GM10248 (cell line): ENCODE measurements at regions not wholly inside any gene's neighbourhood (a gene's known extent, or its start where the extent isn't known, plus 50 kb on each side); places are given as distances from the start of the nearest gene placed in this dataset.
"Not testable (repeated sequence)": the region's sequence is repeated elsewhere in the genome, so short reads cannot be mapped to it uniquely, and the experiment has no call there.

Experiments
- CTCF ChIA-PET: fragments of 300-600 bp; sonication (Branson Sonifier 250); formaldehyde crosslinking; extraction: SDS; loops from one replicate; lab custom pipeline; 2021; ENCODE audit warnings: antibody characterized with exemption; lab: Yijun Ruan, JAX
- POLR2A ChIA-PET: fragments of 350-650 bp; sonication (Branson Sonifier 250); formaldehyde crosslinking; extraction: SDS; loops from one replicate; lab custom pipeline; 2020; ENCODE audit warnings: antibody characterized with exemption; lab: Yijun Ruan, JAX
- DNase-seq: peaks from one replicate; pipeline ENCODE4 v3.0.0; 2012; ENCODE audit errors: extremely low spot score
- TF ChIP-seq, protein P1 (sequence below): IDR thresholded peaks from 2 replicates; pipeline ENCODE4 v1.5.1; 2012; ENCODE audit warnings: mild to moderate bottlenecking, low read depth; ENCODE audit errors: extremely low read depth, missing control alignments, control extremely low read depth

DNA sequence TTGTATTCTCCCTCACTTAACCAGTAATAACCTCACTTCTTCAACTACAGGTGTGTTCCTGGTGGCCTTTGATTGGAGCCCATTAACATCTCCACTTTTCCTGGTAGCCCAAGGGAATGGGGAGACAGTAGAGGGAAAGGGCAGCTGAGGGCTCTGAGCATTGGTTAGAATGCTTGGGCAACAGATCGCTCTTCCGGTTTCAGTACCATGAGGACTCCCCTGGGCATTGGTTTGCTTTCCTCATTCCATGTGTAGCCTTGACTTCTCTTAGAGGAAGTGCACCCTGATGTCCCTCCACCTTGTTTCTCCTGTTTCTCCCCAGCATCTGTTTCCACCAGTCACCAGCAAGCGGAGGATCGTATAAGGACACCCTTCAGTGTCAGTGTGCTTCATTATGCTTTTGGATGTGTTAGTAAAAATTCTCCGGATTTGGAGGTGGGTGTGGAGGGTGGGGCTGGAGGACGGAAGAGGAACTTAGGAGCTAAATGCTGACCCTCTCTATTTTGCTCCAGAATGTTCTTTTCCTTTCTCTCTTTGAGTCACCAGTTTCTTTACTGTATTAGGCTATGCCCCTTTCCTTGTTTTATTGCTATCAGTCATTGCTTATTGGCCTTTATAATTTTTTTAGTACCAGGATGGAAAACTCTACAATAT is 50.6 kb upstream of the ZNG1B start:
- CTCF ChIA-PET, result interaction anchor here (0.8 to 2.6 kb wide), 2 partner anchors 138 to 249 kb away, joined by 3 to 9 read pairs; no protein-coding TSS in a partner anchor
- DNase-seq, POLR2A ChIA-PET: not testable (repeated sequence)

DNA sequence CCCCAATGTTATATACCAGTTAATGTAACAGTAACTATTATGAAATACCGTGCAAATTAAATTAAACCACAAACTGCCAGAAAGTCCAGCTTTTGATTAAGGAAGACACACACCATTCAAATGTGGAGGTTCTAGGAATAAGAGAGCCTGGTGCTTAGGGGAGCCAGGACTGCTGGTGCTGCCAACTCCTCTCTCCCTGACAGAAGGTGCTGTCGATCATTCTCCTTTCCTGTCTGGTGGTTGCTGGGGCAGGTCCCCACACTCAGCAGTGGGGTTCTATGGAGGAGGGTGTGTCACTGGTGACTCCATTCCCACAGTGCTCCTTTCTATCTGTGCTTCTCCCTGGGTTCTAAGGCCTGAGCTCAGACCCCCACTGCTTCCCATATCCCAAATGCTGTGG is 57.9 kb upstream of the ZNG1B start:
- POLR2A ChIA-PET, DNase-seq: not testable (repeated sequence)
- CTCF ChIA-PET, result interaction anchor here (1.3 to 5.4 kb wide), 3 partner anchors 9 to 244 kb away, joined by 3 to 51 read pairs (median 4); no protein-coding TSS in a partner anchor

DNA sequence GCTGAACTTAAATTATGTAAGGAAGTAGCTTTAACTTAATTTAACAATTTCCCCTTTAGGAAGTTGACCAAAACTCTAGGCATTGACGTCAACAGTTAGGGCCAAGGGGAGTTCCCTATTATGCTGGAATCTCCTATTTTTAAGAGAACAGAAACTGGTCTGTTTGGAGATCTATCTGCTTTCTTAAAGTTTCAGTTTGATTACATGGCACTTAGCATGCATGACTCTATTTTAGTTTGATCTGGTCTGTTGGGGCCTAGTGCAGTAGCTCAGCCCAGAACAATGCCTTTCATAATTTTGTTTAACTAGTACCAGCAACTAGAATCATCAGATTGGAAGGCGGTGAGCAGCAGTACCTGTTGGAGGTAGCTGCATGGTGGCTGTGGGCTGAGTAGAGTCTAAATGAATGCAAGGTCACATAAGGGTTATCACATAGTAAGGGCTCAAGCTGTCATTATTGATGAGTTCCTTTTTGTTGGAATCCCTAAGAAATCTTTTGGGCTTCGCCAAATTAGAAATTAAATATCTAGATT is 60.5 kb upstream of the ZNG1B start:
- ChIA-PET POLR2A (no interaction called here), CTCF (interaction anchor here (0.7 to 5.4 kb wide), 9 partner anchors 9 to 239 kb away, joined by 3 to 51 read pairs (median 5); no protein-coding TSS in a partner anchor)
- peak; percentile 22 for DNase-seq
- TF ChIP-seq, protein P1, sequence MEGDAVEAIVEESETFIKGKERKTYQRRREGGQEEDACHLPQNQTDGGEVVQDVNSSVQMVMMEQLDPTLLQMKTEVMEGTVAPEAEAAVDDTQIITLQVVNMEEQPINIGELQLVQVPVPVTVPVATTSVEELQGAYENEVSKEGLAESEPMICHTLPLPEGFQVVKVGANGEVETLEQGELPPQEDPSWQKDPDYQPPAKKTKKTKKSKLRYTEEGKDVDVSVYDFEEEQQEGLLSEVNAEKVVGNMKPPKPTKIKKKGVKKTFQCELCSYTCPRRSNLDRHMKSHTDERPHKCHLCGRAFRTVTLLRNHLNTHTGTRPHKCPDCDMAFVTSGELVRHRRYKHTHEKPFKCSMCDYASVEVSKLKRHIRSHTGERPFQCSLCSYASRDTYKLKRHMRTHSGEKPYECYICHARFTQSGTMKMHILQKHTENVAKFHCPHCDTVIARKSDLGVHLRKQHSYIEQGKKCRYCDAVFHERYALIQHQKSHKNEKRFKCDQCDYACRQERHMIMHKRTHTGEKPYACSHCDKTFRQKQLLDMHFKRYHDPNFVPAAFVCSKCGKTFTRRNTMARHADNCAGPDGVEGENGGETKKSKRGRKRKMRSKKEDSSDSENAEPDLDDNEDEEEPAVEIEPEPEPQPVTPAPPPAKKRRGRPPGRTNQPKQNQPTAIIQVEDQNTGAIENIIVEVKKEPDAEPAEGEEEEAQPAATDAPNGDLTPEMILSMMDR, result no peak

DNA sequence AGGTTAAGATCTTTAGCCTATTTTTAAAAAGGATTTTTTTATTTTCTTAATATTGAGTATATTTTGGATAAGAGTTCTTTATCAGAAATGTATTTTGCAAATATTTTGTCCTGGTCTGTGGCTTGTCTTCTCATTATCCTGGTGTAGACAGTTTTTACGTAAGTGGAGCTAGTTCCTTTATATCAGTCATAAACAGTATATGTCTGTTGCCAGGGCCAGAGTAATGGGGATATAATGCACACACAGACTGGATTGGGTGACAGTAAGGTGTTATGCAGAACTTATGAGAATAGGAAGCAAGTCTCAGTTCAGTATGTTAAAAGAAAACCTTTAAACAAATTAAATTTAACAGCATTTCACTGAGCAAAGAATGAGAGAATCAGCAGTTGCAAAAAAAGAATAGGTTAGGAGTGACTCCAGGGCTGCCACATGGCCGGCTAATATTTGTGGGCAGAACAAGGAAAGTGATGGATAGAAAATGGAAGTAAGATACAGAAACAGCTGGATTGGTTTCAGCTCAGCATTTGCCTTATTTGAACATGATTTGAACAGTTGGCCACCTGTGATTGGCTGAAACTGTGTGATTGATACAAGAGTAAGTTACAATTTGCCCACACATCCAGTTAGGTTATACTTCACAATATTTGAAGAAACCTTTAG is 61.1 kb upstream of the ZNG1B start:
- POLR2A ChIA-PET, result no interaction called here
- TF ChIP-seq, protein P1, result no peak
- no peak for DNase-seq
- CTCF ChIA-PET, result interaction anchor here (0.7 to 5.4 kb wide), 9 partner anchors 9 to 239 kb away, joined by 3 to 51 read pairs (median 5); no protein-coding TSS in a partner anchor

DNA sequence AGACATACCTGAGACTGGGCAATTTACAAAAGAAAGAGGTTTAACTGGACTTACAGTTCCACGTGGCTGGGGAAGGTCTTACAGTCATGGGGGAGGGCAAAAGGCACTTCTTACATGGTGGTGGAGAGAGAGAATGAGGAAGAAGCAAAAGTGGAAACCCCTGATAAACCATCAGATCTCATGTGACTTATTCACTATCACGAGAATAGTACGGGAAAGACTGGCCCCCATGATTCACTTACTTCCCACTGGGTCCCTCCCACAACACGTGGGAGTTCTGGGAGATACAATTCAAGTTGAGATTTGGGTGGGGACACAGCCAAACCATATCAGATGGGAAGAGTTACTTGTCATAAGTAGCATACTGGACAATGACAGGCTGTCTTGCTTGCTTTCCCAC is 62.6 kb upstream of the ZNG1B start:
- CTCF ChIA-PET, result interaction anchor here (1.0 to 1.5 kb wide), 2 partner anchors 15 to 238 kb away, joined by 3 to 4 read pairs; no protein-coding TSS in a partner anchor
- POLR2A ChIA-PET, result not testable (repeated sequence)

DNA sequence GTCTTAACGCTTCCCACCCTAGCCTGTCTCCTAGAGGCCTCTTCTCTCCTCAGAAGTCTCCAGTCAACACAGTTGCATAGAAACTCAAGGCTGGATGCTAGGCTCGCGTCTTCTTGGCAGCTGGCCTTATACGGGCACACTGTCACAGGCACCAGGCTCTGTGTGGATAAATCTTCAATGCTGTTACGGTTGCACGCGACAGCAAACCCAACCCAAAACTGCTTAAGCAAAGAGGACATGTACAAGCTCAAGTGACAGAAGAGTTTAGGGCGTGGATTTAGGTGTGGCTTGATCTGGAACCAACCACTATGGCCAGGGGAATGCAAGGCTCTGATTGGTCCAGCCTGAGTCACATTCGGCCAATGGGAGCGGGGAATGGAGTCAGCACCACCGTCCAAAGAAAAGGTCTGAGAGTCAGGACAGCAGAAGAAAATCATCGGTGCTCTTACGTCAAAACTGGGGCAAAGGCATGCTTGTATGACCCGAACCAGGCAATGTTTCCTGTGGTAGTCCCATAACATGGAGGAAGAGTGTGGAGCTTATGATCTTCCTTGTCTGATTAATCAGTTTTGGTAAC is 65.1 kb upstream of the ZNG1B start:
- DNase-seq, POLR2A ChIA-PET: not testable (repeated sequence)
- CTCF ChIA-PET, result interaction anchor here (1.3 to 3.3 kb wide), 3 partner anchors 75 to 234 kb away, joined by 4 to 28 read pairs (median 15); no protein-coding TSS in a partner anchor

More for the DNA sequence above, 62.6 kb upstream of the ZNG1B start:
- DNase-seq, result not testable (repeated sequence)

DNA sequence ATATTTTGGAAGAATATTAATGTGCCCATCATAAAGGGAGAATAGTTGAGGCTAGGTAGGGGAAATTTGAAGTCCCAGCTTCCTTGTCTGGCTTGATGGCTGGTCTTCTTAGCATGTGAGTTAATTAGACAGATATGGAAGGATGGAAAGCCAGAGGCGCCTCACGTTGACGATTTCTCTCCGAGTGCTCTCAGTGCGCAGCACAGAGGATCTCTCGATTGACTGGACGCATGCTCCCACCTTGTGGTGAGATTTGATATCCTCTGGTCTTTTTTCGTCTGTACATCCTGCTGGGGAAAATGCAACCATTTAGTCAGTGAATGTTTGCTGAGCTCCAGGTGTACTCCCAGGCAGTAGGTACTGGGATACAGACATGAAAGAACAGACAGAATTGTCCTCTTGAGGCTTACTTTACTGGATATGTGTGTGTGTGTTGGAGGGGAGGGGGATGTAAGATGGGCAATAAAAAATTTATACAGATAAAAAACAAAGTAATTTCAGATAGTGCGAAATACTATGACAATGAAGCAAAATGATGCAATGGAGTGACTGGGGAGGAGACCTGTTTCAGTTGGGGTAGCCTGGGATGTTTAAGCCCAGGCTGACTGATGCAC is 66.9 kb upstream of the ZNG1B start:
- POLR2A ChIA-PET, result no interaction called here

DNA sequence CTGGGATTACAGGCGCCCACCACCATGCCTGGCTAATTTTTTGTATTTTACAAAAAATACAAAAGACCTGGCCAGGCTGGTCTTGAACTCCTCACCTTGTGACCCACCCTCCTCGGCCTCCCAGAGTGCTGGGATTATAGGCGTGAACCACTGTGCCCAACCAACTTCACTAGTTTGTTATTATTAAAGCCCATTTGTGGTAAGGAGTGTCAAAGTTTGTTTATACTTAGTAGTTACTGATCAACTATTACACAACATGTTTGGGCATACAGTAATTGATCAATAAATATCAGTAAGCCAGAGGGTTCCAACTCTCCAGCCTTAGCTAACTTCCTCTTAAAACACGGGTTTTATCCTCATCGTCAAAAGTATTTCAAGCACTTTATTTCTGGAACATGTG is 67.5 kb upstream of the ZNG1B start:
- ChIA-PET CTCF (interaction anchor here (0.9 to 3.3 kb wide), 18 partner anchors 10 to 291 kb away, joined by 3 to 28 read pairs (median 4); no protein-coding TSS in a partner anchor), POLR2A (no interaction called here)
- no peak for DNase-seq
- TF ChIP-seq, protein P1, result no peak

More for the DNA sequence above, 66.9 kb upstream of the ZNG1B start:
- peak; percentile 49 for DNase-seq
- CTCF ChIA-PET, result interaction anchor here (0.7 to 3.3 kb wide), 22 partner anchors 9 to 291 kb away, joined by 3 to 28 read pairs (median 4); no protein-coding TSS in a partner anchor
- TF ChIP-seq, protein P1, result peak; percentile 53

DNA sequence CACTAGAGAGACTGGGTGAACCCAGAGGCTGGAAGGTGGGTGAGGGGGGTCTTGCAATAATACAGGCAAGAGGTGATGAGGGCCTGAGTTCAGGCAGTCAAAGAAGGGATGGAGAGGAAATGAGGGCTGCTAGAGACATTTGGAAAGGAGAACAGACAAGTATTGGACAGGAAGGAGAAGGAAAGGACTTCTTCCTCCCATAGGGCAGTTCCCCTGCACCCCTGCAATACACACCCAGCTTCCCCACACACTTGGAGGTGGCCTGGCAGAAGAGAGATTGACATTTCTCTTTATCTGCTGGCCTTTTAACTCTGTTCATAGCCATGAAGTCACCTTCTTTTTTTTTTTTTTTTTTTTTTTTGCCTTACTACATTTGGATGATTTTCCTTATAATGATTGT is 68.9 kb upstream of the ZNG1B start:
- POLR2A ChIA-PET, CTCF ChIA-PET, DNase-seq: not testable (repeated sequence)

DNA sequence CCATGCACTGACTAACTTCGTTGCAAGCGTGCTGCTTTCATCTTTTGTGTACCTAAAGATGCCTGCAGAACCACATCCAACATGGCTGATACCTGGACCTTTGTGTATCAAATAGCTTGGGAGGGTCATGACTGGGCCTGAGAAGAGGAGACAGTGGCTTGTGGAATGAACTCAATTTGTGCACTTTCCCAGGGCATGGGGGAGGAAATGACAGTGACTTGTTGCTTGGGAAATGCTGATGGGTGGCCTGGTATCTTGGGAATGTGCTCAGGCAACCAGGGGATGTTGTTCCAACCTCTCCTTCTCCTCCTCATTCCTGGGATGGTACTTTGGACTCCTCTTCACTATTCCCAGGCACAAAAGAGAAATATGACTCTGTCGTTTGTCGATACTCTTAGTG is 70.7 kb upstream of the ZNG1B start:
- POLR2A ChIA-PET, DNase-seq, CTCF ChIA-PET: not testable (repeated sequence)

DNA sequence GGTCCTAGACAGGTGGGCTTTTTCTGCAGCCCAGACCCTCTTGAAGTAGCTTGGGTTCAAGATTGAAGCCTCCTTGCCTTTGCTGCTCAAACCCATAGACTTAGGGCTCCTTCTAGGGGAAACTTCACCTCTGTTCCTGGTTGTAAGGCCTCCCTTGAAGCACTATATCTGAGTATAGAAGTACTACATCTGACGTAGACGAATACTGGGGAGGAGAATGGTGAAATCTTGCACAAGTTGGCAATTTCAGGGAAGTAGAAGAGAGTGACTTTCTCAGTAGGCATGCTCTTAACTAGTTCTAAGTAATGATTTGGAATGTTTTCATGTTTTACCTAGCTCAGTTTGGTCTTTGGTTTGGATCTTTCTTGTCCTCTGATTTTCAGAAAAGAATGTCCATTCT is 71.7 kb upstream of the ZNG1B start:
- DNase-seq, POLR2A ChIA-PET: not testable (repeated sequence)
- CTCF ChIA-PET, result interaction anchor here (1.3 to 1.7 kb wide), 4 partner anchors 11 to 229 kb away, joined by 5 to 9 read pairs (median 8); no protein-coding TSS in a partner anchor

DNA sequence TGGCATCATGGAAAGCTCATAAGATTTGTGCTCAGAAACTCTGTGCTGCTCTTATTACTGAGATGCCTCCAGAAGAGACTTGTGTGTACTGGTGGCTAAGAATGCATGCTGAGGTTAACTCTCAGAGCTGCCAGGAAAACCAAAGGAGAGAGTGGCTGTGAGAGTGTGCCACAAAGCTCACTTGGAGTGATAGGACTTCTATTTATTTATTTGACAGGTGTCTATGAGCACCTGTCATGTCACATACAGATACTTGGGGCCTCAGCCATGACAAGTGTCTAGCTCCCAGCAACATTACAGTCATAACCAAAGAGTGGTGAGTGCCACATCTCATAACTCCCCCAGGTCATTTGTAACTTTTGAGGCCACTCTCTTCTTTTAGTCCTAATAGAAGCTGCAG is 72.2 kb upstream of the ZNG1B start:
- CTCF ChIA-PET, result interaction anchor here (1.3 to 1.7 kb wide), 4 partner anchors 11 to 229 kb away, joined by 5 to 9 read pairs (median 8); no protein-coding TSS in a partner anchor
- POLR2A ChIA-PET, result not testable (repeated sequence)

More for the DNA sequence above, 72.2 kb upstream of the ZNG1B start:
- DNase-seq, result not testable (repeated sequence)
